ENCODE measurements at regions not wholly inside any gene's neighbourhood (a gene's known extent, or its start where the extent isn't known, plus 50 kb on each side); places are given as distances from the start of the nearest gene placed in this dataset.

DNA sequence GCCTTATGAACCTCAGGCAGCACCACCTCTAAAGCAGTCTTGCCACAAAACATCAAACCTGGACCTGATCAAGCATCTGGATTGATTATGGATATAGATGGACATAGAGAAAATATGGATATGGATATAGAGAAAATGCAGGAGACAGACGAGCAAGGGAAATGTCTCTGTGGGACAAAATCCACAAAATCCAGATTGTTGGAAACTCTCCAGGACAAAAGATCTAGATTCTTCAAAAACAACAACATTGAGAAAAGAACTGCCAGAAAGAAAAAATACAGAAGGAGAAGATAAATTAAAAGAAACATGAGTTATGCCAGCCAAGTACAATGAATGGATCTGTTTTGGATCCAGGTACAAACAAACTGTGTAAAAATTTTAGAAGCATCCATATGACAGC is 1176.5 kb downstream of the UQCRFS1 start:
- TF ChIP-seq, protein P1, sequence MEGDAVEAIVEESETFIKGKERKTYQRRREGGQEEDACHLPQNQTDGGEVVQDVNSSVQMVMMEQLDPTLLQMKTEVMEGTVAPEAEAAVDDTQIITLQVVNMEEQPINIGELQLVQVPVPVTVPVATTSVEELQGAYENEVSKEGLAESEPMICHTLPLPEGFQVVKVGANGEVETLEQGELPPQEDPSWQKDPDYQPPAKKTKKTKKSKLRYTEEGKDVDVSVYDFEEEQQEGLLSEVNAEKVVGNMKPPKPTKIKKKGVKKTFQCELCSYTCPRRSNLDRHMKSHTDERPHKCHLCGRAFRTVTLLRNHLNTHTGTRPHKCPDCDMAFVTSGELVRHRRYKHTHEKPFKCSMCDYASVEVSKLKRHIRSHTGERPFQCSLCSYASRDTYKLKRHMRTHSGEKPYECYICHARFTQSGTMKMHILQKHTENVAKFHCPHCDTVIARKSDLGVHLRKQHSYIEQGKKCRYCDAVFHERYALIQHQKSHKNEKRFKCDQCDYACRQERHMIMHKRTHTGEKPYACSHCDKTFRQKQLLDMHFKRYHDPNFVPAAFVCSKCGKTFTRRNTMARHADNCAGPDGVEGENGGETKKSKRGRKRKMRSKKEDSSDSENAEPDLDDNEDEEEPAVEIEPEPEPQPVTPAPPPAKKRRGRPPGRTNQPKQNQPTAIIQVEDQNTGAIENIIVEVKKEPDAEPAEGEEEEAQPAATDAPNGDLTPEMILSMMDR (IDR thresholded peaks at IDR 0.05): no peak
- no peak for TF ChIP-seq POLR2A (IDR thresholded peaks at IDR 0.05)
